Sigmoid colon (tissue), 6 donors: ENCODE measurements at regions not wholly inside any gene's neighbourhood (a gene's known extent, or its start where the extent isn't known, plus 50 kb on each side); places are given as distances from the start of the nearest gene placed in this dataset.

ENCODE experiments used
- DNase-seq: peaks from one replicate; pipeline ENCODE4 v3.0.0-alpha.2; 2019
- H3K27ac ChIP-seq, 4 donors: fragments of 200-600 bp; sonication (generic); one replicate each; pipeline ENCODE4 v1.5.1; 2016 to 2019; ENCODE audit warnings: mild to moderate bottlenecking in 1 of 4
- H3K27me3 ChIP-seq, 3 donors: fragments of 200-600 bp; sonication (generic); one replicate each; pipeline ENCODE4 v1.5.1; 2019; ENCODE audit warnings: mild to moderate bottlenecking in 1 of 3
- H3K36me3 ChIP-seq, 4 donors: fragments of 200-600 bp; sonication (generic); one replicate each; pipeline ENCODE4 v1.5.1; 2016 to 2019
- H3K4me1 ChIP-seq, 4 donors: fragments of 200-600 bp; sonication (generic); one replicate each; pipeline ENCODE4 v1.5.1; 2017 to 2019
- H3K4me3 ChIP-seq, 4 donors: fragments of 200-600 bp; sonication (generic); one replicate each; pipeline ENCODE4 v1.5.1; 2017 to 2019; ENCODE audit warnings: mild to moderate bottlenecking in 2 of 4, moderate library complexity in 1 of 4
- H3K9me3 ChIP-seq, 4 donors: fragments of 200-600 bp in 3 of 4; sonication (generic) in 3 of 4; one replicate each; pipeline versions ENCODE4 v1.5.1 to v1.6.1; 2013 to 2019
- EP300 ChIP-seq, 4 donors: sonication (generic); formaldehyde crosslinking; IDR thresholded peaks; one replicate each; pipeline ENCODE4 v1.6.1; 2017; ENCODE audit warnings: antibody characterized with exemption in 4 of 4
- POLR2A ChIP-seq, 2 donors: fragments of 450-650 bp; IDR thresholded peaks; one replicate each; pipeline ENCODE4 v1.6.1; 2016; ENCODE audit warnings: antibody characterized with exemption in 2 of 2, mild to moderate bottlenecking in 2 of 2, moderate library complexity in 2 of 2
- POLR2AphosphoS5 ChIP-seq, 4 donors: sonication (generic); formaldehyde crosslinking; IDR thresholded peaks; one replicate each; pipeline ENCODE4 v1.6.1; 2017; ENCODE audit warnings: antibody characterized with exemption in 4 of 4
- WGBS, 2 donors: extraction: QIAGEN DNeasy Blood & Tissue Kit; methylation state at CpG; one replicate each; pipeline ENCODE4 v1.1.7; 2013; 5-methylcytosine and 5-hydroxymethylcytosine counted together
- intact Hi-C: fragments of 100-400 bp; cut with DNase I; formaldehyde crosslinking; loops from one replicate; pipeline ENCODE4 v1.15.1; 2023
- TF ChIP-seq, protein P1 (sequence below), 4 experiments: fragments of 450-650 bp in 3 of 4; fragments of 200-600 bp in 1 of 4; IDR thresholded peaks; one replicate each; pipeline ENCODE4 v1.5.1; 2016 to 2019; ENCODE audit warnings: antibody characterized with exemption in 4 of 4, mild to moderate bottlenecking in 3 of 4, moderate library complexity in 2 of 4
- donor health status: healthy with polysubstance abuse.
- donor health status: healthy.

DNA sequence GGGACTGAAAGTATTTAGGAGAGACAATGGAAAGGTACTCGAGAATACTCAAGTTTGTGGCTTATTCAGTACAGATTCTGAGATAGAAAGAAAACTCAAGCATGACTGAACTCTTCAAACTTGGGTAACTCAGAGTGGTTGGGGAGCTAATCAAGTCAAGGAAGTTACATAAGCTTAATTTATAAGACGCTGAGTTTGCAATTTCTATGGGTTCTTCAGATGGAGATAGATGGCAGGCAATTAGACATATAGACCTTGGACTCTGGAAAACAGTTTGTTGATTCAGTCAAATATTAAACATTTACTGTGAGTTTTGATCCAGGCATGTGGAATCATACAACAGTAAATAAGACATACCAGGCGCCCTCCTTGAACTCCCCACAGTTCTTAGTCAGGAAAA, 1749.9 kb upstream of the TENM3 start:
- no peaks in the 10 kb centered on the region for H3K36me3 ChIP-seq
- WGBS, 2 donors, result 58 to 85% methylated on average over 3 of the region's 3 CpGs

DNA sequence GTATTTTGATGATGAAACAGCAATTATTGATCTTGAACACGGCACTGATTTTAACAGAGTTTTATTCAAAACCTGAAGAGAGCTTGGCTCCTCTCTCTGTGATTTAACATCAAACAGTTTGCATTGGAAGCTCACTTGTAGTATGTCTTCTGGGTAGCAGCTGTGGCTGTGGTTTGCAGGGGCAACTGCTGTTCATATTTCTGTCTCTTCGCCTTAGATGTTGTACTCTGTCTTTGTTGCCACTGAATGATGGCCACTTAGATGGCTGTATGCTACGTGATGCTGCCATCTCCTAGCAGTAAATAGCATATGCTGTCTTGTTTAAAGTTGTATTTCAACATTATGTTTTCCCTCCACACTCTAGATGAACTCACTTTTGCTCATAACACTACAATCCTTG, 1743.0 kb upstream of the TENM3 start:
- no peaks in the 10 kb centered on the region for H3K9me3 ChIP-seq
- no peak overlapping the region for H3K4me3 ChIP-seq
- no peak for DNase-seq
- TF ChIP-seq POLR2A (IDR thresholded peaks at IDR 0.05), result no peak
- TF ChIP-seq, protein P1, sequence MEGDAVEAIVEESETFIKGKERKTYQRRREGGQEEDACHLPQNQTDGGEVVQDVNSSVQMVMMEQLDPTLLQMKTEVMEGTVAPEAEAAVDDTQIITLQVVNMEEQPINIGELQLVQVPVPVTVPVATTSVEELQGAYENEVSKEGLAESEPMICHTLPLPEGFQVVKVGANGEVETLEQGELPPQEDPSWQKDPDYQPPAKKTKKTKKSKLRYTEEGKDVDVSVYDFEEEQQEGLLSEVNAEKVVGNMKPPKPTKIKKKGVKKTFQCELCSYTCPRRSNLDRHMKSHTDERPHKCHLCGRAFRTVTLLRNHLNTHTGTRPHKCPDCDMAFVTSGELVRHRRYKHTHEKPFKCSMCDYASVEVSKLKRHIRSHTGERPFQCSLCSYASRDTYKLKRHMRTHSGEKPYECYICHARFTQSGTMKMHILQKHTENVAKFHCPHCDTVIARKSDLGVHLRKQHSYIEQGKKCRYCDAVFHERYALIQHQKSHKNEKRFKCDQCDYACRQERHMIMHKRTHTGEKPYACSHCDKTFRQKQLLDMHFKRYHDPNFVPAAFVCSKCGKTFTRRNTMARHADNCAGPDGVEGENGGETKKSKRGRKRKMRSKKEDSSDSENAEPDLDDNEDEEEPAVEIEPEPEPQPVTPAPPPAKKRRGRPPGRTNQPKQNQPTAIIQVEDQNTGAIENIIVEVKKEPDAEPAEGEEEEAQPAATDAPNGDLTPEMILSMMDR (IDR thresholded peaks at IDR 0.05), result no peak
- TF ChIP-seq POLR2AphosphoS5 (IDR thresholded peaks at IDR 0.05), result no peak
- TF ChIP-seq EP300 (IDR thresholded peaks at IDR 0.05), result no peak
- no peaks in the 10 kb centered on the region for H3K27me3 ChIP-seq
- H3K27ac ChIP-seq, result no peak overlapping the region
- WGBS, 2 donors, result 76 to 78% methylated on average over 3 of the region's 3 CpGs
- intact Hi-C loops, result no loop called here
- H3K4me1 ChIP-seq, result no peaks in the 10 kb centered on the region
- no peaks in the 10 kb centered on the region for H3K36me3 ChIP-seq

More for the DNA sequence above, 1749.9 kb upstream of the TENM3 start:
- Histone ChIP-seq H3K27me3 (no peaks in the 10 kb centered on the region), H3K9me3 (no peaks in the 10 kb centered on the region), H3K4me1 (no peaks in the 10 kb centered on the region), H3K27ac (no peak overlapping the region), H3K4me3 (no peak overlapping the region)
- intact Hi-C loops, result no loop called here
- TF ChIP-seq, protein P1 (IDR thresholded peaks at IDR 0.05), result no peak
- TF ChIP-seq POLR2A (IDR thresholded peaks at IDR 0.05) (no peak), POLR2AphosphoS5 (IDR thresholded peaks at IDR 0.05) (no peak), EP300 (IDR thresholded peaks at IDR 0.05) (no peak)
- no peak for DNase-seq

DNA sequence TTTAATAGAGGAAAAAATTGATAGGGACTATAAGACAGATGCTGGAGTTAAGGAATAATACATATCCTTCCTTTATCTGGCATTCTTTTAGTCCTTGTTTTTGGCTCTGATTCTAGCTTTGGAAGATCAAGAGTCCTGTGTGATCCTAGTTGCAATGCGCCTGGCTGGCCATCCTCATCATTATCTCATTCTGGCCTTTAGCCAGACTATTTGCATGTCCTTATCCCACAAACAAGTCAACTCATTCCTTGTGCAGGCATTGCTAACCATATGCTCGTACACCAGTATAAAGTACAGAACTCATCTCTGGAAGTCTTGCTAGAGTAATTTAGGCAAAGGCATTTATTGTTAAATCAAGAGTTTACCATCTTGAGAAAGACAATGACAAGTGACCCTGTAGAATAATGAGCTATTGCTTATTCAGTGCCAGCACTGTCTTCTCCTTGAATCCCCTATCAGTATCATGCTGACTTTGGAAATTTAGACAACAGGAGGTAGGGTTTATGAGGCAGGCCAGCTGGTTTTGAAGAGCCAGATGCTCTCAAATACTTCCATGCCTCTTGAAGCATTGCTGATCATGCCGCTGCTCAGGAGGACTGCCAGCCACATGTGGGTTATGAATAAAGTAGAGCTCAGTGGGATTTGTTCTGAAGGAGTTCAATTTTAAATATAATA, 1730.3 kb upstream of the TENM3 start:
- TF ChIP-seq, protein P1 (IDR thresholded peaks at IDR 0.05), result no peak
- no peak for TF ChIP-seq POLR2AphosphoS5 (IDR thresholded peaks at IDR 0.05)
- no peak for TF ChIP-seq EP300 (IDR thresholded peaks at IDR 0.05)
- no peak for TF ChIP-seq POLR2A (IDR thresholded peaks at IDR 0.05)
- DNase-seq, result no peak
- WGBS, 2 donors, result 63 to 70% methylated on average over 3 of the region's 3 CpGs
- Histone ChIP-seq H3K36me3 (no peaks in the 10 kb centered on the region), H3K27me3 (no peaks in the 10 kb centered on the region), H3K4me3 (no peak overlapping the region), H3K4me1 (no peaks in the 10 kb centered on the region), H3K9me3 (no peaks in the 10 kb centered on the region), H3K27ac (no peak overlapping the region)
- intact Hi-C loops, result no loop called here

GRCh38 chr4:180518906-180519305, 1724.3 kb upstream of the TENM3 start:
- TF ChIP-seq, protein P1 (IDR thresholded peaks at IDR 0.05), result no peak
- no peak for TF ChIP-seq POLR2A (IDR thresholded peaks at IDR 0.05)
- TF ChIP-seq POLR2AphosphoS5 (IDR thresholded peaks at IDR 0.05), result no peak
- no peak for TF ChIP-seq EP300 (IDR thresholded peaks at IDR 0.05)
- WGBS, 2 donors, result 67% methylated on average over 4 of the region's 4 CpGs
- Histone ChIP-seq H3K36me3 (no peaks in the 10 kb centered on the region), H3K4me1 (no peaks in the 10 kb centered on the region), H3K9me3 (no peaks in the 10 kb centered on the region), H3K27ac (no peak overlapping the region), H3K4me3 (no peak overlapping the region), H3K27me3 (no peaks in the 10 kb centered on the region)
- intact Hi-C loops, result no loop called here
- no peak for DNase-seq

DNA sequence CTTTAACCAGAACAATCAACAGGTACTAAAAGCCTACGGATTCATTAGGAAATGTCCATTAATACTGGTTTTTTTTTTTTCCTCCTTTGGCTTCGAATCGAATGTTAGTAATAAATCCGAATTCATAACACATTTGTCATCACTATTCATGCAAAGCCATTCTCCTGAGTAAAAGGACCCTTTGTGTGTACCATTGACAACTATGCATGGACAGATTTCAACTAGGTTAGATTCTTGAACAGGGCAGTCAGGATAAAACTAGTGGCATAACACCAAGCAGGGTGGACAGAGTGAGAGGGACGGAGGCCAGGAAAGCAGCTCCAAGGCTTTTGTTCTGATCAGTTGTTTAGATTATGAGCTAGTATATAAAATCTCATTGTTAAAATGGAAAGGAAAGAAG, 1722.0 kb upstream of the TENM3 start:
- no peaks in the 10 kb centered on the region for H3K9me3 ChIP-seq
- H3K27ac ChIP-seq, result no peak overlapping the region
- TF ChIP-seq, protein P1 (IDR thresholded peaks at IDR 0.05), result no peak
- TF ChIP-seq POLR2A (IDR thresholded peaks at IDR 0.05) (no peak), POLR2AphosphoS5 (IDR thresholded peaks at IDR 0.05) (no peak), EP300 (IDR thresholded peaks at IDR 0.05) (no peak)
- DNase-seq, result no peak
- H3K4me1 ChIP-seq, result no peaks in the 10 kb centered on the region
- WGBS, 2 donors, result 77 to 82% methylated on average over 5 of the region's 5 CpGs
- H3K36me3 ChIP-seq, result no peaks in the 10 kb centered on the region
- H3K27me3 ChIP-seq, result no peaks in the 10 kb centered on the region
- intact Hi-C loops, result no loop called here
- H3K4me3 ChIP-seq, result no peak overlapping the region
